ENCODE measurements at regions not wholly inside any gene's neighbourhood (a gene's known extent, or its start where the extent isn't known, plus 50 kb on each side); places are given as distances from the start of the nearest gene placed in this dataset.

DNA sequence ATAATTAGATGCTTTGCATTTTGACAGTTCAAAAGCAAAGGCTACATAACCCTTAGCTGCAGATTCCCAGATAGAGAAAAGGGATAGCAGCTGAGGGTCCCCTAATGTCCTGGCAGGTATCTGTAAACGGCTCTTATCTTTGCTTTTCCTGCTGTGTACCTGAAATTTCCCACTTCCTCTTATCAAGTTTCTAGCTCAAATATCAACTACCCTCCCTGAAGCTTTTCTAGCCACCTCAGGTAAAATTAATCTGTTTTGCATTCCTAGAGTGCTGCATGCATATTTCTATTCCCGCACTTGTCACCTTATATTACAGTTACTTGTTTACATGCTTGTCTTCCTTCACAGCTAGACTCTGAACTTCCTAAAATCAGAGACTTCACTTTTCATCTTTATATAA is 55.6 kb upstream of the STXBP5L start:
- no peak overlapping the region for H2AFZ ChIP-seq (replicated peaks; ENCODE audit: low read length, poor library complexity)
- POLR2A ChIA-PET (ENCODE audit: unreplicated experiment), result interaction anchor here (0.6 kb wide), 1 partner anchor 191 kb away, joined by 3 read pairs; no protein-coding TSS in a partner anchor
- 0% methylated on average over 1 of the region's 2 CpGs; no CpG with 5 or more reads in 1 of the 2 experiments for WGBS, 2 experiments (ENCODE audit: extremely low coverage in 2 of 2, insufficient read length in 1 of 2)

More for the DNA sequence above, 55.6 kb upstream of the STXBP5L start:
- H3K9ac ChIP-seq (ENCODE audit: low read depth, low read length), result no peak overlapping the region
- H2BK120ac ChIP-seq (ENCODE audit: low read depth, low read length), result no peak overlapping the region
- no peaks in the 10 kb centered on the region for H3K4me1 ChIP-seq (ENCODE audit: control insufficient read depth, insufficient read depth, low read length)
- H3K36me3 ChIP-seq (ENCODE audit: control insufficient read depth, insufficient read depth, low read length), result no peaks in the 10 kb centered on the region
- no peak overlapping the region for H3K4me2 ChIP-seq (ENCODE audit: low read depth, low read length)
- ATAC-seq (ENCODE audit: low read depth) (no peak), DNase-seq (no peak)
- CTCF ChIA-PET, result no interaction called here
- no peak overlapping the region for H2BK20ac ChIP-seq (ENCODE audit: low read depth, low read length)
- in situ Hi-C loops (cut with MboI; ENCODE audit: low sequenced_read_pairs), result no loop called here
- no peak overlapping the region for H3K4me3 ChIP-seq (ENCODE audit: insufficient read depth, low read depth, low read length)
- no peak overlapping the region for H3K56ac ChIP-seq (ENCODE audit: extremely low read depth, insufficient read depth, low read length)
- H2AK9ac ChIP-seq (replicated peaks; ENCODE audit: low read depth, low read length, poor library complexity), result no peak overlapping the region
- H3K79me1 ChIP-seq (ENCODE audit: low read depth in 1 of 2, low read length in 2 of 2), result no peaks in the 10 kb centered on the region
- H3K23ac ChIP-seq (ENCODE audit: low read depth, low read length), result no peak overlapping the region
- no peak overlapping the region for H3K27ac ChIP-seq (ENCODE audit: insufficient read depth, low read length)
- no peak overlapping the region for H2AK5ac ChIP-seq (ENCODE audit: low read depth, low read length)
- TF ChIP-seq POLR2A (IDR thresholded peaks at IDR 0.05; ENCODE audit: low read depth, low read length), result no peak
- TF ChIP-seq MAFK (IDR thresholded peaks at IDR 0.05; ENCODE audit: low read depth, low read length), result no peak
- TF ChIP-seq CHD1 (IDR thresholded peaks at IDR 0.05; ENCODE audit: low read depth, low read length), result no peak
- no peak overlapping the region for H4K91ac ChIP-seq (ENCODE audit: insufficient read depth, low read depth, low read length)
- no peaks in the 10 kb centered on the region for H3K9me1 ChIP-seq (ENCODE audit: insufficient read depth, low read length)
- intact Hi-C loops (cut with micrococcal nuclease), result no loop called here
- H3K9me3 ChIP-seq (ENCODE audit: control insufficient read depth, insufficient read depth, low read length), result no peaks in the 10 kb centered on the region
- dilution Hi-C loops (cut with HindIII; ENCODE audit: low sequenced_read_pairs, unreplicated experiment), result no loop called here
- H3K4ac ChIP-seq (ENCODE audit: low read depth, low read length), result no peak overlapping the region
- H2BK15ac ChIP-seq (ENCODE audit: low read depth, low read length), result no peak overlapping the region
- H4K5ac ChIP-seq (ENCODE audit: low read depth, low read length), result no peak overlapping the region
- H3K14ac ChIP-seq (replicated peaks; ENCODE audit: low read depth, low read length), result no peak overlapping the region
- H4K8ac ChIP-seq (ENCODE audit: low read depth in 2 of 2, low read length in 2 of 2), result no peak overlapping the region
- no peak overlapping the region for H2BK5ac ChIP-seq (ENCODE audit: low read depth, low read length, poor library complexity, severe bottlenecking)
- no peaks in the 10 kb centered on the region for H4K20me1 ChIP-seq (ENCODE audit: insufficient read depth, low read length)
- H3K18ac ChIP-seq (ENCODE audit: low read depth, low read length), result no peak overlapping the region
- no peaks in the 10 kb centered on the region for H3K27me3 ChIP-seq (ENCODE audit: control insufficient read depth, insufficient read depth, low read length)
- BruUV-seq (replicated peaks), result no TSS peak

Measured in IMR-90 (cell line).